DOHH2 (cell line): ENCODE measurements at regions not wholly inside any gene's neighbourhood (a gene's known extent, or its start where the extent isn't known, plus 50 kb on each side); places are given as distances from the start of the nearest gene placed in this dataset.

Experiments used
- H3F3A ChIP-seq: fragments of 200-600 bp; sonication (generic), shearing (Covaris generic); 2 replicates; pipeline ENCODE4 v1.6.0; 2016; ENCODE audit warnings: antibody characterized with exemption, mild to moderate bottlenecking; ENCODE audit not compliant: control insufficient read depth, insufficient read depth
- H3K27ac ChIP-seq: fragments of 200-600 bp; sonication (generic); 2 replicates; pipeline ENCODE4 v1.5.1; 2014; ENCODE audit warnings: low read depth, mild to moderate bottlenecking, low read length, moderate library complexity
- H3K27me3 ChIP-seq: fragments of 200-600 bp; sonication (generic); 2 replicates; pipeline ENCODE4 v1.6.1; 2014; ENCODE audit warnings: mild to moderate bottlenecking, low read length, mixed read lengths; ENCODE audit not compliant: control insufficient read depth
- H3K36me3 ChIP-seq: fragments of 200-600 bp; sonication (generic); 2 replicates; pipeline ENCODE4 v1.6.1; 2014; ENCODE audit warnings: mild to moderate bottlenecking, low read length, moderate library complexity, mixed read lengths; ENCODE audit not compliant: control insufficient read depth
- H3K4me1 ChIP-seq: fragments of 200-600 bp; sonication (generic); 2 replicates; pipeline ENCODE4 v1.6.1; 2014; ENCODE audit warnings: mild to moderate bottlenecking, low read length, mixed read lengths; ENCODE audit not compliant: control insufficient read depth
- H3K4me2 ChIP-seq: fragments of 200-600 bp; sonication (generic); 2 replicates; pipeline ENCODE4 v1.6.0; 2014; ENCODE audit warnings: mild to moderate bottlenecking, low read length, moderate library complexity
- H3K4me3 ChIP-seq: fragments of 200-600 bp; sonication (generic); 2 replicates; pipeline ENCODE4 v1.5.1; 2014; ENCODE audit warnings: mild to moderate bottlenecking, low read length, mixed read lengths
- H3K79me2 ChIP-seq: fragments of 200-600 bp; sonication (generic); 2 replicates; pipeline ENCODE4 v1.6.1; 2014; ENCODE audit warnings: mild to moderate bottlenecking, low read length, mixed read lengths; ENCODE audit not compliant: control insufficient read depth
- H3K9me2 ChIP-seq: fragments of 200-600 bp; sonication (generic); replicated peaks from 2 replicates; pipeline ENCODE4 v1.6.1; 2014; ENCODE audit warnings: mild to moderate bottlenecking, low read length, mixed read lengths; ENCODE audit not compliant: control insufficient read depth
- H3K9me3 ChIP-seq: fragments of 200-600 bp; sonication (generic); 2 replicates; pipeline ENCODE4 v1.6.1; 2014; ENCODE audit warnings: antibody characterized with exemption, low read length, mixed read lengths; ENCODE audit not compliant: control insufficient read depth, insufficient read depth
- H4K20me1 ChIP-seq: fragments of 200-600 bp; sonication (generic); 2 replicates; pipeline ENCODE4 v1.6.0; 2014; ENCODE audit warnings: low read depth, mild to moderate bottlenecking, antibody characterized with exemption, low read length, moderate library complexity; ENCODE audit not compliant: control insufficient read depth, insufficient read depth
- CTCF ChIP-seq: fragments of 200-600 bp; sonication (generic); IDR thresholded peaks from one replicate; pipeline ENCODE4 v1.5.1; 2014; ENCODE audit warnings: antibody characterized with exemption, mild to moderate bottlenecking, low read depth, low read length; ENCODE audit not compliant: poor library complexity, severe bottlenecking
- EZH2phosphoT487 ChIP-seq: fragments of 200-600 bp; sonication (generic); IDR thresholded peaks from 2 replicates; pipeline ENCODE4 v1.6.1; 2017; ENCODE audit warnings: borderline replicate concordance, mild to moderate bottlenecking, antibody characterized with exemption, low read length, moderate library complexity, mixed read lengths

DNA sequence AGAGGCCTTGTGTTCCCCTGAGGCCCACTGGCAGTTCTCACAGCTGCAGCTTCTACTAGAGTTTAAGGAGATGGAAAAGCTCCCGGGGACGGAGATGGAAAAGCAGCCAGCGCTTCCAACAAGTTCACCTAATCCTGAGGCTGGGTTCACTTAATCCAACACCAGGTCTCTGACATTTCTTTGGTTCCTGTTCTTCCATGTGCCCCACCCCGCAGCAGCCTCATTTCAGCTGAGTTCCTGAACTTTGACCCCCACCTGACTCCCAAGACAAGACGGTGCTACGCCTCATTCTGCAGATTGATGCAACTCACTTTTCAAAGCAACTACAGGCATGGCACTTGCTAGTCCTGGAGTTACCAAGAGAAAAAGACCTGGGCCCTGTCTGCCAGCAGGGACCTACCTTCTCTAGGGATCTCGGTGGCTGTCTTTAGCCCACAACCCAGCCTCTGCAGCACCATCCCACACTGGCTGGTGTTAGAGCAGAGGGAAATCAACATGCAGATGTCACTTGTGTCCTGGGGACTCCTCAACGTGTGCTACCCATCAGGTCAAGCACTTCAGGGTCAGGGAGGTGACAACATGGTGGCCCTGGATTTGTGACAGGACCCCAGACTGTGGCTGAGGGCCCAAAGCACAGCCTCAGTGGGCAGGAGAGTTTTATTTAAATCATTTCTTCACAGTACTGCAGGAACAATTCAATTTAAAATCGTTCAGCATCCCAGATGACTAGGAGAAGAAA, 406.1 kb downstream of the VPS13C start:
- no peaks in the 10 kb centered on the region for H3F3A ChIP-seq
- H3K4me2 ChIP-seq = no peak overlapping the region
- no peaks in the 10 kb centered on the region for H4K20me1 ChIP-seq
- no peak overlapping the region for H3K27ac ChIP-seq
- TF ChIP-seq CTCF = no peak
- TF ChIP-seq EZH2phosphoT487 = no peak
- no peaks in the 10 kb centered on the region for H3K79me2 ChIP-seq
- no peaks in the 10 kb centered on the region for H3K9me3 ChIP-seq
- no peak overlapping the region for H3K4me3 ChIP-seq
- no peaks in the 10 kb centered on the region for H3K4me1 ChIP-seq
- H3K9me2 ChIP-seq = no peaks in the 10 kb centered on the region
- H3K36me3 ChIP-seq = no peaks in the 10 kb centered on the region
- H3K27me3 ChIP-seq = no peaks in the 10 kb centered on the region

GRCh38 chr15:61653110-61653509, 407.1 kb downstream of the VPS13C start:
- Histone ChIP-seq H3K36me3 (no peaks in the 10 kb centered on the region), H3K27ac (no peak overlapping the region), H3K4me2 (no peak overlapping the region), H3K4me3 (no peak overlapping the region), H3K9me3 (no peaks in the 10 kb centered on the region), H3K9me2 (no peaks in the 10 kb centered on the region), H3F3A (no peaks in the 10 kb centered on the region), H3K27me3 (no peaks in the 10 kb centered on the region), H4K20me1 (no peaks in the 10 kb centered on the region), H3K4me1 (no peaks in the 10 kb centered on the region), H3K79me2 (no peaks in the 10 kb centered on the region)
- TF ChIP-seq EZH2phosphoT487 (no peak), CTCF (no peak)

GRCh38 chr15:61651267-61651666, 409.0 kb downstream of the VPS13C start:
- Histone ChIP-seq H3K36me3 (no peaks in the 10 kb centered on the region), H3K9me2 (no peaks in the 10 kb centered on the region), H3K9me3 (no peaks in the 10 kb centered on the region), H3K4me3 (no peak overlapping the region), H3F3A (no peaks in the 10 kb centered on the region), H4K20me1 (no peaks in the 10 kb centered on the region), H3K4me1 (no peaks in the 10 kb centered on the region), H3K27ac (no peak overlapping the region), H3K79me2 (no peaks in the 10 kb centered on the region), H3K4me2 (no peak overlapping the region), H3K27me3 (no peaks in the 10 kb centered on the region)
- TF ChIP-seq CTCF = no peak
